K562 (cell line): ENCODE measurements at regions not wholly inside any gene's neighbourhood (a gene's known extent, or its start where the extent isn't known, plus 50 kb on each side); places are given as distances from the start of the nearest gene placed in this dataset.

Experiments used
- NR2C2 ChIP-seq, 2 experiments: fragments of 200-800 bp in 1 of 2; sonication (Bioruptor generic) in 1 of 2; sonication (generic) in 1 of 2; formaldehyde crosslinking in 1 of 2; IDR thresholded peaks; 2 replicates each; pipeline versions ENCODE4 v1.6.1 to v1.8.0; 2016 to 2022; ENCODE audit warnings: mild to moderate bottlenecking in 1 of 2, missing compliant biosample characterization in 1 of 2, missing genetic modification characterization in 1 of 2, missing genetic modification reagents in 1 of 2
- ZKSCAN8 ChIP-seq: fragments of 200-800 bp; sonication (Bioruptor generic); IDR thresholded peaks from 2 replicates; pipeline ENCODE4 v1.6.1; 2016; ENCODE audit warnings: missing genetic modification characterization, missing compliant biosample characterization
- ZNF23 ChIP-seq: fragments of 250-450 bp; sonication (Bioruptor Pico); IDR thresholded peaks from 2 replicates; pipeline ENCODE4 v1.4.0; 2020; ENCODE audit warnings: mild to moderate bottlenecking
- TF ChIP-seq, protein P1 (sequence below): fragments of 250-450 bp; sonication (Bioruptor Pico); IDR thresholded peaks from 2 replicates; pipeline ENCODE4 v1.6.1; 2021; ENCODE audit warnings: mild to moderate bottlenecking

DNA sequence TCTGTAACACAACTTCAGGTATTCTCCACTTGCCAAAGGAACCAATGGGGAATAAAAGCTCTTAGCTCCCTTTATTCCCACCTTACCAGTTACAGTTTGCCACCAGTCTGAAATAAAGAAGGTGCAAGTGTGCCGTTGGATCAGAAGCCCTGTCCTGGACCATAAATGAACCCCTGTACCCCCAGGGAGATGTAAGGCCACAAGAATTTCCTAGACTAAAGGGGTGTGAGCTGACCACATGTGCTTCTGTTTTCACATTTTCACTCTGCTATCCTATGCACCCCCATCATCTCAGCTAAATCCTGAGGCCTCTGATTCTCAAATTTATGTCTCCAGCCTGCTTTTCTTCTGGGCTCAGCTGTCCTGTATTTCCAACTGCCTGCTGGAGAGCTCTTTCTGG lies 221.2 kb downstream of the SPRY1 start:
- no peak for TF ChIP-seq ZNF23
- TF ChIP-seq, protein P1, sequence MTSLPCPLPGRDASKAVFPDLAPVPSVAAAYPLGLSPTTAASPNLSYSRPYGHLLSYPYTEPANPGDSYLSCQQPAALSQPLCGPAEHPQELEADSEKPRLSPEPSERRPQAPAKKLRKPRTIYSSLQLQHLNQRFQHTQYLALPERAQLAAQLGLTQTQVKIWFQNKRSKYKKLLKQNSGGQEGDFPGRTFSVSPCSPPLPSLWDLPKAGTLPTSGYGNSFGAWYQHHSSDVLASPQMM (CRISPR knock-in tag) = no peak
- no peak for TF ChIP-seq NR2C2 (CRISPR knock-in tag; IDR thresholded peaks at IDR 0.05)
- TF ChIP-seq NR2C2 (tag; IDR thresholded peaks at IDR 0.05) = no peak
- TF ChIP-seq ZKSCAN8 = no peak
